Activated CD4-positive, alpha-beta T cell treated with anti-CD3 and anti-CD28 coated beads, Interleukin-2, amount 50 U/mL, for 48 hours (primary cell): ENCODE measurements at regions not wholly inside any gene's neighbourhood (a gene's known extent, or its start where the extent isn't known, plus 50 kb on each side); places are given as distances from the start of the nearest gene placed in this dataset.

Experiments
- DNase-seq, 2 experiments: peaks; one replicate each; pipeline ENCODE4 v3.0.0-alpha.2; 2020

DNA sequence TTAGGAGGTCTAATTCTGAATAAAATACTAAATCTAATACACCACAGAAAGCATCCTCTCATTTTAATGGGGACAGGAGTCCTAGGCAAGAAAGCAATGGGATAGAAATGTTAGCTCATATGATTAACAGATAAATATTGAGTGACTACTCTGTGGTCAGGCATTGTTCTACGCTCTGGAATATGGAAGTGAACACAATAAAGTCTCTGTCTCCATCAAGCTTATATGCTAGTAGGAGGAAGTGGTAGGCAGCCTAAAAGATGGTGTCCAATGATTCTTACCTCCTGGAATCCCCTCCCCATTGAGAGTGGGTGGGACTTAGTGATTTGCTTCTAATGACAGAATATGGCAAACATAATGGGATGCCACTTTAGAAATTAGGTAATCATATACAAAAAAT is 160.3 kb upstream of the PDGFD start:
- no peak for DNase-seq

DNA sequence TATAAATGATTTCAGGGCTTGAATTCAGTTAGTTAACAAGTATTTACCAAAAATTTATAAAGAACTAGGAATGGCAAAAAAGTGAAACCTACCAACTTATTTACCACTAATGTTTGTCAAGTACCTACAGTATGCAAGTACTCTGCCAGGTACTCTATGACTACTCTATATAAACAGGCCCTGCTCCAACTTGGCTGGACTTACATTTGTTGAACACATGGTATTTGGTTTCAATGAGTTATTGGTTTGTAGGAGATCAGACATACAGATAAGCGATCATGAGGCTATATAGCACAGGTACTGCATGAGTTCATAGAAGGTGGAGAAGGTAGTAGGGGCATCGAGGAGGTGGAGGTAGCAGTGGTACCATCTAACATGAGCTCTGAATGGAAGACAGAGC is 159.9 kb upstream of the PDGFD start:
- DNase-seq, result no peak

DNA sequence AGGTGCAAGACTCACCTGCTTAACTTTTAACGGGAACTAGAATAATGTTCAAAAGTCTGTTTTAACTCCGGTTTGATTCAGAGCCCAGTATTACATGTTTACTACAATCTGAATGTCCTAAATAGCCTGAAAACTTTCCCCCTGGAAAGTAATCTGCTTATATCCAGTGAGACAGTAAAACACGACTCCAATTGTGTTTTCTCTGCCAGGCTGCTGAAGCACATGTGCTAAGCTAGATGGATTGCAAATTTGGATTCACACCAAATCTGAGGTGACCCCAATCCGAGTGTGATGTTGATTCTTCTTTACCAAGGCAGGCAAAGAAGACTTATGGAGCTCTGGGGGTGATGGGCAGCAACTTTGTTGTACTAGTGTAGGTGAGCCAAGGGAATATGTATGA is 158.7 kb upstream of the PDGFD start:
- no peak for DNase-seq

DNA sequence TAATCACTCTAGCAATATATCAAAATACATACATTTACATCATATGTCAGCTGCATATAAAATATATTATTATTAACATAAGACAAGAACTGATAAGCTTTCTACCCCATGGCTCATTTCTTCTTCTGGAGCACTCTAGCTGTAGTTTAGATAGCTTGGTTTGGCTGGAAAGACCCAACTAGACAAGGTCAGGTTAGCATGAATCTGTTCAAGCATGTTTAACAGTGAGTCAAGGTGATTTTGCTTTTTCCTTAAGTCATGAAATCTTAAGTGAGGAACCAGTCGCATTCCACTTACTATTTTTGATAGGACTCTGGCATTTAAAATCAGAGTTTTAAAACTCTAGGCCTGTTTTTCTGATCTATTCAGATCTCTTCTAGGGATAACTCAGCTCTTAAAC is 157.0 kb upstream of the PDGFD start:
- no peak for DNase-seq

DNA sequence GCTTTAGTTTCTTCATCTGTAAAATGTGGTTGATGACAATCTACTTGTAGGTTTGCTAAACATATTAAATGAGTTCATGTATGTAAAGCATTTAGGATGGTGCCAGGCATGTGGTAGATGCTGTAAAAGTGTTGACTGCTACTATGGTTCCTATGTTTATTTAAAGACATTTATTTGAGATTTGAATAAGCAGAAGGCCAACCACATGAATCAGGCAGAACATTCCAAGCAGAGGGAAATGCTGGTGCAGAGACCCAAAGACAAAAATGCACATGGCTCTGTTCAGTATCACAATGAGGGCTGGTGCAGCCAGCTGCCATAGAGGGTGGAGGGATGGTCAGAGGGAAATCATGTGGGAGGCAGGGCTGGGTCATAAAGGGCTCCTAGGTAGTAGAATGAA is 156.2 kb upstream of the PDGFD start:
- no peak for DNase-seq

DNA sequence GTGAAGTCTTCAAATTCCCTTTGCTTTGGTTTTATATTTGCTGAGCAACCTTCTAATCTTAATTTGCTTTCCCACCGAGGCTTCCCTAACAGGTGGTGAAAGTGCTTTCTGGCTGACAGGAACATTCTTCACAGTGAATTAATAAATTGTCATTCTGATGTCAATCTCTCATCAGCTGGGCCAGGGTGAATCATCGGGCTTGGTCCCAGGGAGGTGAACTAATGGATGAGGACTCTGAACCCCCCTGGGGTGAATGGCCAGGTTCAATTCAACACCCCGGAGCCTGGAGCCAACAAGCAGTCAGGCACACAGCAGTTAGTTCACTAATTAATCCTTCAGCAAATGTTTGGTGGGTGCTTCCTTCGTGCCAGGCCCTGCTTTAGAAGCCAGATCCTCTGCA is 155.4 kb upstream of the PDGFD start:
- DNase-seq, result no peak

DNA sequence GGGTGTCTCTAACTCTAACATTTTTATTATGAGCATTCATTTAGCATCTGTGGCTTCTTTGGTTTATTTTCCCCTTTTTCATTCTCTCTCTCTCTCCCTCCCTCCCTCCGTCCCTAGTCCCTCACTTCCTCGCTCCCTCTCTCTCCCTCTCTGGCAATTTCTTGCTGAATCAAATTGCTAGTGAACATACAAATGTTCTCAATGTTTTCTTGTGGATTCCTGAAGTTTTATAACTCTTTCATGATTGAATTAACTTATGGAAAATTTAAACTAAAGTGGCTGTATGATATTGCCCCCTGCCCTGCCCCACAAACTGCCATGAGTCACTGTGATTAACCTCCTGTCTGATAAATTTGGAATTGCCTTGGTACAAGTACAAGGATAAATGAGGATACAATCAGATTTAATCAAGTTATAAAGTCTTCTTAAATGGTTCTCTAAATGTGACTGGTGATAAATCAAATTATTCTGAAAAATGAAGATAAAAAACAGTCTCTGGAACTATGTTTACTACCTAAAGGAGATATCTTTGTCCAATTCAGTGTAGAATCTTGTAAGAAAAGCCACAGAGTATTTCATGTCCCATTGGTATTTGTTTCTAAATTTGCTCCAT is 143.0 kb upstream of the PDGFD start:
- DNase-seq, result no peak

DNA sequence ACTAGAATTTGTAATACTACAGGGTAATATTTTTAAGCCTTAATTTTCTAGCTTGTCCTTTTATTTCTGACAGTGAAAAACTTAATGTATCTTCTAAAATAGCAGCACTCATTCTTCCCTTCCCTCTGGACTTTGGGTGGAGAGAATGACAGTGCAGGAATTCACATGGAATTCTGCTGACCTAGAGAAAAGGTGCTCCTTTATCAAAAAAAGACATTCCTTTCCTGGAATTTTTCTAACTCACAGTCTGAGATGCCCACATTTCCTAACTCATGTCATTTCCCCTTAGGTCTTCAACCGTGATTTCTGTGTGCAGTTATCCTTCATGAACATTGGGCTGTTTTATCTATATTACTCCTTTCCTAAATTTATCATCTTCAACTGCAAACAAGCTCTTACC is 137.8 kb upstream of the PDGFD start:
- no peak for DNase-seq

DNA sequence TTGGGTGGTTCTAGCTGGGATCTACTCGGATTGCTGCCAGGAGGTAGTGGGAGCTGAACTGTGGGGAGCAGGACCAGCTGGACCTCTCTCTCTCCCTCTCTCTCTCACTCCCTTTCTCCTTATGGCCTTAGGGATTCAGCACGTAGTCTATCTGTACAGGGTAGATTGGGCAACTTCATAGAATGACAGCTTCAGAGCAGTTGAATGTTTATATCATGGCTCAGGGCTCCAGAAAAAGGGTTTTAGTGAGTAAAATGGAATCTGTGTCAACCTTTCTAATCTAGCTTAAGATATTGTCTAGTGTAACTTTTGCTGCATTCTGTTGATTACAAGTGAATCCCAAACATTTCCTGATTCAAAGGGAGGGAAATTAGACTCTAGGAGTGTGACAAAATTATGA is 127.7 kb upstream of the PDGFD start:
- DNase-seq, result no peak

DNA sequence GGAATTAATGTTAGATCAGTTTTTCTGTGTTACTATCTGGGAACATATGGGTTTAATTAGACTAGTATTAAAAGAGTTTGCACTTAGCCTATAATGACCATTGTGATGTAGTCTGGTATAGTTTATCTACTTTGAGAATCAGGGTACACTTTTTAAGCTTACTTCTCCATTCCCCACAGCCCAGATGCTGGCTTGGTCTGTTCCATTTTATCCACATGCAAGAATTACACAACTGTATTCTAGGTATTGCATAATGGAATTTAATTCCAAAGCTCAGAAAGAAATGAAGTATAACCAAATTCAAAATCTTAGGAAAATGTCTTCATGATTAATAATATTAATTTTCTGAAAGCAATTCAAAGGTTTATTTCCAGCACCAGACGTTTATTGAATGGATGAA is 122.2 kb upstream of the PDGFD start:
- no peak for DNase-seq

DNA sequence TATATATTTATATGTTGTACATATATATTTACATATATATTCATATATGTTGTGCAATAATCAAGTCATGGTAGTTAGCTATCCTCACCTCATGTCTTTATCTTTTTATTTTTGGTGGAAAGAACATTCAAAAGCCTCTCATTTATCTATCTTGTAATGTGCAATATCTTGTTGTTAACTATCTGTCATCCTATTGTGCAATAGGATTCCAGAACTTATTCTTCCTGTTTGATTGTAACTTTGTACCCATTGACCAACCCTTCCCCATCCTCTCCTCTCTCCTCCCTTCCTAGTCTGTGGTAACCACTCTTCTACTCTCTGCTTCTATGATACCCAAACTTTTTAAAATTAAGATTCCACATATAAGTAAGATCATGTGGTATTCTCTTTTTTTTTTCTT is 115.6 kb upstream of the PDGFD start:
- DNase-seq, result no peak

DNA sequence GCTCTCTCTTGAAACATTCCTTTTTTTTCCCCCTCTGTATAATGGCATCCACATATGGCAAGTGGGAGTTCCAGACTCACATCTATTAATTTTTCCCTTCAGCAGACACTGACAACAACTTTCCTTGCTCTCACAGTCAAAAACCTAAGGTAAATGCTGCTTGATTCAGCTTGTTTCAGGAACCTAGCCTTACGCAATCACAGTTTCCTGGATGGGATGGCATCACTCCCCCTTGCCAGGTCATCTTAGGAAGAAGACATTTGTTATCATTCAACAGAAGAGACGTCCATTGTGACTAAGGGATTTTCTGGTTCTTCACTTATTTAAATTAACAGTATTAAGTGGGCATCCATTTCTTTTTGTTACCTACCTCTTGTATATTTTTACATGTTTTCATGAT is 112.0 kb upstream of the PDGFD start:
- no peak for DNase-seq

DNA sequence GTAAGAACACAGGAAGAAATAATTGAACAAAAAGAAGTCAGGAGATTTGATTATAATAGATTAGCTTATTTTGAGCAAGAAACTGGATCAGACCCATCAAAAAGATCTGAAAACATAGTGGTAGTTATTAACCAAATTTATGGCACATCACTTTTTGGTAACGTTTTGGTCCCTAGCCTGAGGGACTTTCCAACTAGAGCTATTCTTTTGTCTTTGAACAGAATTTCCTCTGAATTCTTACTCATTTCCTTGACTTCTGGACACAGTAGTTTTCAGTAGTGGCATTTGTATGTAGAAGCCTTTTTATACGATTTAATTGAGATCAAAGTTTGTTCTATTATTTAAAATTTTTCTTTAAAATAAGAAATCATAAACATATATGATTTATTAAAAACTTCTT is 96.5 kb upstream of the PDGFD start:
- no peak for DNase-seq

DNA sequence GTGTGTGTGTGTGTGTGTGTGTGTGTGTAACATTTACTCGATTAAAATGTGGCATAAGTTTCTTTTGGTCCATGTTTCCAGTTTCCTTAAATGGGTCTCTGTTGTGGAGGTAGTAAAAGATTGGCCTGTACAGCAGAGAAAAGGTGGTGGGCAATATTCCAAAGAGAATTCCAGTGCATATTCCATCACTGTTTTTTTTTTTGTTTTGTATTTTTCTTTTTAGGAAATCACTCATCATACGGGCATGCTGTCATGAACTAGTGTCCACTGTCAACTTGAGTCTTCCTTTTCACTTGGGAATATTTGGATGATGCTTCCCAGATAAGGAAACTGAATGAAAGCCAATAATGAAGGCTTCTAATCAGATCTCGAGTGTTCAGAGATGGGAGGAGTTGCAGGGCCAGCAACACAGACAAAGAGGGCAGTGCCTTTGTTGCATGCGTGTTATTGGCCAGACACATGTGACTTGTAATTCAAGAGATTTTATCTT is 95.2 kb upstream of the PDGFD start:
- DNase-seq, result no peak

DNA sequence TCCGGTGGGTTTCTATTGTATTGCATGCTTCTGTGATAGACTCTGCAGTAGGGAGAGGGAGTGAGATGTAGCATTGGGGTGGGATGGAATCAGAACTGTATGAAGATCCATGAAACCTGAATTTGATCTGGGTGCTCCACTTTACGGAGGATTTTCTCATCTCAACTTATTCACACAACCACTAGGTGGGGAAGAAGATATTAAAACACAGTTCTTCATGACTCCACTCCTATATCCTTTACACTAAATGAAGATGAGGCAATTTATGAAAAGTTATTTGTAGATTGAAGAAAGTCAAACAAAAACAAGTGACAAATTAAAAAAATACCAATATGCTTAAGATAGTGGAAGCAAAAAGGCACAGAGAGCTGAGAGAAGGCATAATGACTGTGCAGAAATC is 92.6 kb upstream of the PDGFD start:
- DNase-seq, result no peak

DNA sequence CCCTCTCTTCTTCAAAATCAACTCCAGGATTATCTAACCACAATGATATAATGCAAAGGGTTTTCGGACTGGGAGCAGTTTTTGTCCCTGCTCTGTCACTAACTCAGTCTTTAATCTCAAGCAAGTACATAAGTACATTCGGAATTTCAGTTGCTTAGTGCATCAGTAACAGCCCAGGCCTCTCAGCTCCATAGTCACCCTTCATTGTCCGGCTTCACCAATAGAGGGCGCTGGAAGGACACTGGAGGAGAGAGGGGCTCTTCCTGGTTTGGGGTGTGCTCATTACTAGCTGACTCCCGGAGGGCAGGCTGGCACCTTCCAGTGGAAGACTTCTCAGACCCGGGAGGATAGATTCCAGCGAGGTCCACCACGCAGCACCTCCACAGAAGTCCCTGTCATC is 90.4 kb upstream of the PDGFD start:
- DNase-seq, result peak; percentile 20 to 36

DNA sequence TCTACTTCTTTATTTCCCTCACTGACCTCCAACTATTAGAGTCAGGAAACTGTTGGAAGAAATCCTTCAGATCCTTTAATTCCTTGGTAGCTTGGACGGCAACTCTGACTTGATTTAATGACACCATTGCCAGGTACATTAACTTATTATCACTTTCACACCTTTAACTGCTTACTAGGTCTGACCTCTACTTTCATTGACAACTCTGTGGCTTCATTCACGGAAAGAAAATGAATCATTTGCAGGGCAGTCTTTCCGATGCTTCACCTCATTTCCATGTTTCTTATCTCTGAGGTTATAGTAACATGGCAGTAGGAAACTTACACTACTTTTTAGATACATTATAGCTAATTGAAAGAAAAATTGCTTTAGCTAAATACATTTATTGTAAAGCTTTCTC is 82.6 kb upstream of the PDGFD start:
- DNase-seq, result no peak

DNA sequence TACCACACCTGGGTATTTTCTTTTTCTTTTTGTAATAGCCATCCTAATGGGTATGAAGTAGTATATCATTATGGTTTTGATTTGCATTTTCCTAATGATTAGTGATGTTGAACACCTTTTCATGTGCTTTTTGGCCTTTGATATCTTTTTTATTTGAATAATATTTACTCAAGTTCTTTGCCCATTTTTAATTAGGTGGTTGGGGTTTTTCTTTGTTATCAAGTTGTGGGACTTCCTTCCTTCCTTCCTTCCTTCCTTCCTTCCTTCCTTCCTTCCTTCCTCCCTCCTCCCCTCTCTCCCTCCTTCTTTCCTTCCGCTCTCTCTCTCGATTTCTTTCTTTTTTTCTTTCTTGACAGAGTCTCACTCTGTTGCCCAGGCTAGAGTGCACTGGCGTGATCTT is 75.0 kb upstream of the PDGFD start:
- DNase-seq, result no peak

DNA sequence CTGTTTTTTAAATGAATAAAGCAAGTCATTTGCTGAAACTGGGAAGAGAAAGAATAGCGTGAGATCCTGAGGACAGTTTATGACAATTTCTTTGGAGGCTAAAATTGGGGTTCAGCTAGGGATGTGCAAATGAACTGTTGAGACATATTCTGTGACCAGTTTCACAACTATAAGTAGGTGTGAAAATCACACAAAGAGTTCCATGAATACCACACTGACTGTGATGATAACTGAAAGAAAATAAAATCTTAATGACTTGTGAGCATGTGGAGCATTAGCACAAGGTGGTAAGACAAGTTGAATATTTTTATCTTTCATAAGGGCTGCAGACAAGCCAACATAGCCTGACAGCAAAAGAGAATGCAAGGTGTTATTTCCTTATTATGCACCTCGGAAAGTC is 61.1 kb upstream of the PDGFD start:
- DNase-seq, result no peak

DNA sequence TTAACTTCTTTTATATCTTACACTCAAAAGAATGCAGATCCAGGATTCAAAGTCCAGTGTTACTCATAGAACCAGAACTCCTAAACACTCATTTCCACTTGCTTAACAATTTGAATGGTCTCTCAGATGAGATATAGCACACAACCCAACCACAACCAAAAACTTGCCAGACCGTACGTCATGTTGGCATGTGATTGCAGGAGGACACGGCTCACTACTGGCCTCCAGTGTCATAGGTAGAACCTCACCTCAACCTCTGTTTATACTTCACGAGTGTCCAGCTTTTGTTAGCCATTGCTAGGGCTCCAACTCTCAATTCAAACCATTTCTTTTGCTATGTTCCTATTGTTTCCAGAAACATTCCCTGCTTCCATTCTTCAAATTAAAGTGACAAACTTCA is 58.5 kb upstream of the PDGFD start:
- no peak for DNase-seq

DNA sequence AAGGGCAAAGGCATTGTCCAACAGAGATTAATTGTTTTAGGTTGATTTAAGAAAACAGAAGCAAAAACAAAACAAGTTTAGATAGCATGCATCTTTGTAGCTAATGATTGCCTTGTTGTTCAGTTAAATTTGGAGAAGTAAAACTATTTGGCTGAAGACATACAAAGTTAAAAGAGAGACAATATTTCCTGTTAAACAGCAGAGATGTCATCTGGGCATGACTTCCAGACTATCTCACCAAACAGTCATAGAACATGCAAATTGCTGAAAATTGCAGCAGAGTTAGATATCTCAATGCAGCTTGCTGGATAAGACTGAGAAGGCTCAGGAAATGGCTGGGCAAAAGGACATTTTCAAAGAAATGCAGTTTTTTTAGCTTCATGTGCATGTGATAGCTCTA is 57.5 kb upstream of the PDGFD start:
- DNase-seq, result no peak

DNA sequence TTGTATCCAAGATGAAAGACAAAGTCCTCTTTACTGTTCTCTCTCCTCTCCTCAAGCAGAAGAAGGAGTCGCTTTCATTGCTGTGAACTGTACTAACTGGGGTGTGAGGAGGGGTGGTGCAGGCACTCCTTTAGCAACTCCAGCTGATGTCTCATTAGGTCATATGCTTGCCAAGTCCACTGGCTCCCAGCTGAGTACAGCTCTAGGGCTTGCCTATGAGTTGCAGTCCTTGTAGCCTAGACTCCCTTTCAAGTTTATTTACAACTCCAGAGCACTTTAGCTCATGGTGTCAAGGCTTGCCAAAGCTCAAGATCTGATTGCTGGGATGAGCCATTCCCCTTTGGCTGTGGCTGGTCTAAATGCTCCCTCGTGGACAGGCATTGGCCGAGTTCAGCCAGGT is 55.1 kb upstream of the PDGFD start:
- no peak for DNase-seq

DNA sequence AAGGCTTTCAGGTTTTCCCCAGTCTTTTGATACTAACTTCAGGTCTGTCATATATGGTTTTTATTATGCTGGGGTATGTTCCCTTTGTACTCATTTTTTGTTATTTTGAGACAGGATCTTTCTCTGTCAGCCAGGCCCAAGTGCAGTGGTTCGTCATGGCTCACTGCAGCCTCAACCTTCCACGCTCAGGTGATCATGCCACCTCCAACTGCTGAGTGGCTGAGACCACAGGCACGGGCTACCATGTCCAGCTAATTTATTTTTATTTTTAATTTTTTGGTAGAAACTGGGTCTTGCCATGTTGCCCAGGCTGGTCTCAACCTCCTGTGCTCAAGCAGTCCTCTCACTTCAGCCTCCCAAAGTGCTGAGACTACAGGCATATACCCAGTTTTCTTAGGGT is 50.6 kb upstream of the PDGFD start:
- no peak for DNase-seq
